ENCODE measurements at regions not wholly inside any gene's neighbourhood (a gene's known extent, or its start where the extent isn't known, plus 50 kb on each side); places are given as distances from the start of the nearest gene placed in this dataset.
"Not testable (repeated sequence)": the region's sequence is repeated elsewhere in the genome, so short reads cannot be mapped to it uniquely, and the experiment has no call there.

GRCh38 chr2:194917519-194917918, 739.5 kb upstream of the SLC39A10 start:
- Histone ChIP-seq H3K36me3 (ENCODE audit: control insufficient read depth in 2 of 2, insufficient read depth in 2 of 2, low read length in 1 of 2) (no peaks in the 10 kb centered on the region), H3K4me3 (ENCODE audit: low read length in 2 of 2) (no peak overlapping the region), H3K9me3 (ENCODE audit: control insufficient read depth in 2 of 2, insufficient read depth in 1 of 2, low read length in 1 of 2) (no peaks in the 10 kb centered on the region), H3K27me3 (ENCODE audit: control insufficient read depth in 2 of 2, insufficient read depth in 1 of 2, low read length in 1 of 2) (no peaks in the 10 kb centered on the region), H3K4me1 (ENCODE audit: control insufficient read depth in 2 of 2, insufficient read depth in 2 of 2, low read length in 2 of 2) (no peaks in the 10 kb centered on the region), H3K27ac (ENCODE audit: low read depth in 1 of 2, low read length in 1 of 2) (no peak overlapping the region)
- no peak for DNase-seq (ENCODE audit: low read depth in 6 of 9, low spot score in 9 of 9)

DNA sequence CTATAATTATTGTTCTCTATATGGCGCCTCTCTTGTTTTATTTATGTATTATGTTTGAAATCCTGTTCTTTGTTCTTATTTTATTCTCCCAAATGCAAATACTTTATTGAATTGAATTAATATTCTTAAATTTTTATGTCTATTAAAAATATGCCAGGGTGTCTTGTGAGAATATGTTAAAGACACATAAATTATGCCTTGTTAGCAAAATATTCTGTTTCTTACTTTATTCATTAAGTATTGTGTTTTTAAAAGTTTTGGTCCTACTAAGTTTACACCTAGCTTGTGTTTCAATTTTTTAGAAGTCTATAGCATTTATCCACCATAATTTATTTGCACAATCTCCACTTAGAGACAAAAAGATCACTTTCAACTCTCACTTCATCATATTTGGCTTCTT, 741.5 kb upstream of the SLC39A10 start:
- H3K9me3 ChIP-seq (ENCODE audit: control insufficient read depth in 2 of 2, insufficient read depth in 1 of 2, low read length in 1 of 2) = no peaks in the 10 kb centered on the region
- no peak for DNase-seq (ENCODE audit: low read depth in 6 of 9, low spot score in 9 of 9)
- no peaks in the 10 kb centered on the region for H3K36me3 ChIP-seq (ENCODE audit: control insufficient read depth in 2 of 2, insufficient read depth in 2 of 2, low read length in 1 of 2)
- H3K4me1 ChIP-seq (ENCODE audit: control insufficient read depth in 2 of 2, insufficient read depth in 2 of 2, low read length in 2 of 2) = no peaks in the 10 kb centered on the region
- H3K27ac ChIP-seq (ENCODE audit: low read depth in 1 of 2, low read length in 1 of 2) = no peak overlapping the region
- no peak overlapping the region for H3K4me3 ChIP-seq (ENCODE audit: low read length in 2 of 2)
- no peaks in the 10 kb centered on the region for H3K27me3 ChIP-seq (ENCODE audit: control insufficient read depth in 2 of 2, insufficient read depth in 1 of 2, low read length in 1 of 2)
- 95% methylated on average over 1 of the region's 1 CpG for WGBS

DNA sequence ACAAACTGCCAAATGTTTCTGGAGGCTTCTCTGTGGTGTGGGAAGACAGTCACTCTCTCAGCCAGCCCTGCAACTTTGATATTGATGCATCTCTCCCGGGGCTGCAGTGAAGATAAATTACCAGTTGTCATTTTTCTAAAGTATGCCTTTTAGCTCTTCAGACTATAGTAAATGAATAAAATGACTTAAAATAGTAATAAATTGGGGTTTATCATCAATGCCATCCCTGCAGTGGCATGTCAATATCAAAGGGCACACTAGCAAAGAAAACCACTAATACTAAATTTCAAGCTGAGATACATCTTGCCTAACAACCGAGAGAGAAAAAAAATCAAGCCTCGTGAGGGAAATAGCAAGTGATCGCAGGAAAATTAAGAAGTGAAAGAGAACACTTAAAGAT, 749.5 kb upstream of the SLC39A10 start:
- Histone ChIP-seq H3K4me3 (ENCODE audit: low read length in 2 of 2) (no peak overlapping the region), H3K27ac (ENCODE audit: low read depth in 1 of 2, low read length in 1 of 2) (no peak overlapping the region), H3K9me3 (ENCODE audit: control insufficient read depth in 2 of 2, insufficient read depth in 1 of 2, low read length in 1 of 2) (no peaks in the 10 kb centered on the region), H3K4me1 (ENCODE audit: control insufficient read depth in 2 of 2, insufficient read depth in 2 of 2, low read length in 2 of 2) (no peaks in the 10 kb centered on the region), H3K36me3 (ENCODE audit: control insufficient read depth in 2 of 2, insufficient read depth in 2 of 2, low read length in 1 of 2) (no peaks in the 10 kb centered on the region), H3K27me3 (ENCODE audit: control insufficient read depth in 2 of 2, insufficient read depth in 1 of 2, low read length in 1 of 2) (no peaks in the 10 kb centered on the region)
- whole genome bisulfite sequencing = 92% methylated on average over 4 of the region's 4 CpGs
- no peak for DNase-seq (ENCODE audit: low read depth in 6 of 9, low spot score in 9 of 9)

DNA sequence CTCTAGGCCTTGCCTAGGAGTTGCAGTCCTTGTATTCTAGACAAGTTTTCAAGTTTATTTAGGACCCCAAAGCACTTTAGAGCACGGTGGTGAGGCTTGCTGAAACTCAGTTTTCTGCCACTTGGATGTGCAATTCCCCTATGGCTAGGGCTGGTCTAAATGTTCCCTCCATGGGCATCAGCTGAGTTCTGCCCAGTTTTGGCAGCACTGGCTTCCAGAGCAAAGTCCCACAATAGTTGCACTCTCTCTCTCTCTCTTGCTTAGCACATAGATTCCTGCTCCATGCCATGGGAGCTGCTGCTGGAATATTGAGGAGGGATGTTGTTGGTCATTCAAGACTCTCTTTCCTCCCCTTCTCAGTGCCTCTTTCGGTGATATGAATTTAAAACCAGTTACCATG, 760.2 kb upstream of the SLC39A10 start:
- H3K27ac ChIP-seq (ENCODE audit: low read depth in 1 of 2, low read length in 1 of 2) = no peak overlapping the region
- DNase-seq (ENCODE audit: low read depth in 6 of 9, low spot score in 9 of 9) = no peak
- no peaks in the 10 kb centered on the region for H3K36me3 ChIP-seq (ENCODE audit: control insufficient read depth in 2 of 2, insufficient read depth in 2 of 2, low read length in 1 of 2)
- no peaks in the 10 kb centered on the region for H3K4me1 ChIP-seq (ENCODE audit: control insufficient read depth in 2 of 2, insufficient read depth in 2 of 2, low read length in 2 of 2)
- no peaks in the 10 kb centered on the region for H3K27me3 ChIP-seq (ENCODE audit: control insufficient read depth in 2 of 2, insufficient read depth in 1 of 2, low read length in 1 of 2)
- no peak overlapping the region for H3K4me3 ChIP-seq (ENCODE audit: low read length in 2 of 2)
- H3K9me3 ChIP-seq (ENCODE audit: control insufficient read depth in 2 of 2, insufficient read depth in 1 of 2, low read length in 1 of 2) = no peaks in the 10 kb centered on the region
- 92% methylated on average over 2 of the region's 2 CpGs for WGBS

- Histone ChIP-seq H3K27me3 (ENCODE audit: control insufficient read depth in 2 of 2, insufficient read depth in 1 of 2, low read length in 1 of 2) (no peaks in the 10 kb centered on the region), H3K27ac (ENCODE audit: low read depth in 1 of 2, low read length in 1 of 2) (no peak overlapping the region), H3K4me3 (ENCODE audit: low read length in 2 of 2) (no peak overlapping the region), H3K4me1 (ENCODE audit: control insufficient read depth in 2 of 2, insufficient read depth in 2 of 2, low read length in 2 of 2) (no peaks in the 10 kb centered on the region), H3K9me3 (ENCODE audit: control insufficient read depth in 2 of 2, insufficient read depth in 1 of 2, low read length in 1 of 2) (no peaks in the 10 kb centered on the region), H3K36me3 (ENCODE audit: control insufficient read depth in 2 of 2, insufficient read depth in 2 of 2, low read length in 1 of 2) (no peaks in the 10 kb centered on the region)
- no peak for DNase-seq (ENCODE audit: low read depth in 6 of 9, low spot score in 9 of 9)
- WGBS = 93% methylated on average over 2 of the region's 2 CpGs
Observed at GRCh38 chr2:194883711-194884110, 773.3 kb upstream of the SLC39A10 start.

DNA sequence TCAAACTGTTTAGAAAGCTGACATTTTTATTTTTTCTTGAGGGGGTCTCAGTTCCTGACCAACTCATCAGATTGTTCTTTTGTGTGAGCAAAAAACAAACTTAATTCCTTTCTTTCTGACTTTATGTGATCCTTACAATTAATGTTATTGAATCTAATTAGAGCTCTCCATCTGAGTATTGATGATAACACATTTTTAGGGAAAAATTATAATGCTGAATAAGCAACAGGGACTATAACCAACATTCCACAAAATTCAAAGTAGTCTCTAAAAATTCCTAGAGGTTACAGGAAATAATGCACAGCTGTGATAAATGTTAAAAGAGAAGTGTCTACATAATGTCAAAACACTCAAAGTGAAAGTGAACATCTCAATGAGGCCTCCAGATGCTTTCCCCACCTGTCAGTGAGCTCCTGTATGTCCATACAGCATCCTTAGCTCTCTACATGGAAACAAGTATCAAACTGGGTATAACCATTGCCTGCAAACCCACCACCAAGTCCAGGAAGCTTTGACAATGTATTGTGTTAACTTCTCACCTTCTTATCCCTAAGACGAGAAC, 786.0 kb upstream of the SLC39A10 start:
- DNase-seq (ENCODE audit: low read depth in 6 of 9, low spot score in 9 of 9) = no peak
- no peak overlapping the region for H3K27ac ChIP-seq (ENCODE audit: low read depth in 1 of 2, low read length in 1 of 2)
- 97% methylated on average over 1 of the region's 1 CpG for WGBS
- no peaks in the 10 kb centered on the region for H3K36me3 ChIP-seq (ENCODE audit: control insufficient read depth in 2 of 2, insufficient read depth in 2 of 2, low read length in 1 of 2)
- no peak overlapping the region for H3K4me3 ChIP-seq (ENCODE audit: low read length in 2 of 2)
- H3K4me1 ChIP-seq (ENCODE audit: control insufficient read depth in 2 of 2, insufficient read depth in 2 of 2, low read length in 2 of 2) = no peaks in the 10 kb centered on the region
- H3K9me3 ChIP-seq (ENCODE audit: control insufficient read depth in 2 of 2, insufficient read depth in 1 of 2, low read length in 1 of 2) = no peaks in the 10 kb centered on the region
- no peaks in the 10 kb centered on the region for H3K27me3 ChIP-seq (ENCODE audit: control insufficient read depth in 2 of 2, insufficient read depth in 1 of 2, low read length in 1 of 2)

- 48% methylated on average over 1 of the region's 1 CpG for WGBS
- Histone ChIP-seq H3K4me3 (ENCODE audit: low read length in 2 of 2) (no peak overlapping the region), H3K36me3 (ENCODE audit: control insufficient read depth in 2 of 2, insufficient read depth in 2 of 2, low read length in 1 of 2) (no peaks in the 10 kb centered on the region), H3K9me3 (ENCODE audit: control insufficient read depth in 2 of 2, insufficient read depth in 1 of 2, low read length in 1 of 2) (no peaks in the 10 kb centered on the region), H3K27me3 (ENCODE audit: control insufficient read depth in 2 of 2, insufficient read depth in 1 of 2, low read length in 1 of 2) (no peaks in the 10 kb centered on the region), H3K4me1 (ENCODE audit: control insufficient read depth in 2 of 2, insufficient read depth in 2 of 2, low read length in 2 of 2) (no peaks in the 10 kb centered on the region), H3K27ac (ENCODE audit: low read depth in 1 of 2, low read length in 1 of 2) (no peak overlapping the region)
- no peak for DNase-seq (ENCODE audit: low read depth in 6 of 9, low spot score in 9 of 9)
Observed at GRCh38 chr2:194867328-194867727, 789.7 kb upstream of the SLC39A10 start.

DNA sequence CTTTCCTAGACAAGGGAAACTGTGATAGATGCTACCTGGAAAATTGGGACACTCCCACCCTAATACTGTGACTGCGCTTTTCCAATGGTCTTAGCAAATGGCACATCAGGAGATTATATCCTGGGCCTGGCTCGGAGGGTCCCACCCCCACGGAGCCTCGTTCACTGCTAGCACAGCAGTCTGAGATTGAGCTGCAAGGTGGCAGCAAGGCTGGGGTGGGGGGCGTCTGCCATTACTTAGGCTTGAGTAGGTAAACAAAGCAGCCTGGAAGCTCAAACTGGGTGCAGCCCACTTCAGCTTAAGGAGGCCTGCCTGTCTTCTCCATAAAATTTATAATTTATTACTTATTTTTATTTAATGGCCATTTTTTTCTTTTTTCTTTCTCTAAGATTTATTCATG, 802.1 kb upstream of the SLC39A10 start:
- DNase-seq (ENCODE audit: low read depth in 6 of 9, low spot score in 9 of 9) = no peak
- H3K27me3 ChIP-seq (ENCODE audit: control insufficient read depth in 2 of 2, insufficient read depth in 1 of 2, low read length in 1 of 2) = no peaks in the 10 kb centered on the region
- no peak overlapping the region for H3K27ac ChIP-seq (ENCODE audit: low read depth in 1 of 2, low read length in 1 of 2)
- no peak overlapping the region for H3K4me3 ChIP-seq (ENCODE audit: low read length in 2 of 2)
- WGBS = 96% methylated on average over 5 of the region's 5 CpGs
- H3K4me1 ChIP-seq (ENCODE audit: control insufficient read depth in 2 of 2, insufficient read depth in 2 of 2, low read length in 2 of 2) = no peaks in the 10 kb centered on the region
- H3K9me3 ChIP-seq (ENCODE audit: control insufficient read depth in 2 of 2, insufficient read depth in 1 of 2, low read length in 1 of 2) = no peaks in the 10 kb centered on the region
- H3K36me3 ChIP-seq (ENCODE audit: control insufficient read depth in 2 of 2, insufficient read depth in 2 of 2, low read length in 1 of 2) = no peaks in the 10 kb centered on the region

- DNase-seq (ENCODE audit: low read depth in 6 of 9, low spot score in 9 of 9) = no peak
- Histone ChIP-seq H3K27me3 (ENCODE audit: control insufficient read depth in 2 of 2, insufficient read depth in 1 of 2, low read length in 1 of 2) (no peaks in the 10 kb centered on the region), H3K9me3 (ENCODE audit: control insufficient read depth in 2 of 2, insufficient read depth in 1 of 2, low read length in 1 of 2) (no peaks in the 10 kb centered on the region), H3K4me3 (ENCODE audit: low read length in 2 of 2) (no peak overlapping the region), H3K4me1 (ENCODE audit: control insufficient read depth in 2 of 2, insufficient read depth in 2 of 2, low read length in 2 of 2) (no peaks in the 10 kb centered on the region), H3K27ac (ENCODE audit: low read depth in 1 of 2, low read length in 1 of 2) (no peak overlapping the region), H3K36me3 (ENCODE audit: control insufficient read depth in 2 of 2, insufficient read depth in 2 of 2, low read length in 1 of 2) (no peaks in the 10 kb centered on the region)
- 80% methylated on average over 8 of the region's 8 CpGs for WGBS
Observed at GRCh38 chr2:194842871-194843270, 814.2 kb upstream of the SLC39A10 start.

DNA sequence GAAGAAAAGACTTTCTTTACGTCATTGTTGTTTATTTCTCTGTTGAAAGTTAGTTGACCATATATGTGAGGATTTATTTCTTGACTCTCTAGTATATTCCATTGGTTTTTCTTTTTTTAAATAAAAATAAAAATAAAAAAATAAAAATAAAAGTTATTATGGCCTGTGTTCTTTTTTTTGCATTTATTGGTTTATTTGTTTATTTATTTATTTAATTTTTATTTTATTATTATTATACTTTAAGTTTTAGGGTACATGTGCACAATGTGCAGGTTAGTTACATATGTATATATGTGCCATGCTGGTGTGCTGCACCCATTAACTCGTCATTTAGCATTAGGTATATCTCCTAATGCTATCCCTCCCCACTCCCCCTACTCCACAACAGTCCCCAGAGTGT, 822.7 kb upstream of the SLC39A10 start:
- not testable (repeated sequence) for H3K27ac ChIP-seq (ENCODE audit: low read depth in 1 of 2, low read length in 1 of 2); DNase-seq (ENCODE audit: low read depth in 6 of 9, low spot score in 9 of 9); H3K4me3 ChIP-seq (ENCODE audit: low read length in 2 of 2); H3K9me3 ChIP-seq (ENCODE audit: control insufficient read depth in 2 of 2, insufficient read depth in 1 of 2, low read length in 1 of 2); H3K4me1 ChIP-seq (ENCODE audit: control insufficient read depth in 2 of 2, insufficient read depth in 2 of 2, low read length in 2 of 2); H3K36me3 ChIP-seq (ENCODE audit: control insufficient read depth in 2 of 2, insufficient read depth in 2 of 2, low read length in 1 of 2); H3K27me3 ChIP-seq (ENCODE audit: control insufficient read depth in 2 of 2, insufficient read depth in 1 of 2, low read length in 1 of 2)
- 95% methylated on average over 2 of the region's 2 CpGs for WGBS

Data from thymus (tissue), 11 donors.